HAP-1 (cell line): ENCODE measurements at regions not wholly inside any gene's neighbourhood (a gene's known extent, or its start where the extent isn't known, plus 50 kb on each side); places are given as distances from the start of the nearest gene placed in this dataset.
"Not testable (repeated sequence)": the region's sequence is repeated elsewhere in the genome, so short reads cannot be mapped to it uniquely, and the experiment has no call there.

Source experiments
- DNase-seq, 2 experiments: peaks; one replicate each; pipeline ENCODE4 v3.0.0-alpha.2; 2016 to 2020; ENCODE audit warnings: low spot score in 2 of 2
- H3K27me3 ChIP-seq: fragments of 250-450 bp; sonication (Bioruptor Pico); 2 replicates; pipeline ENCODE4 v1.5.1; 2020; ENCODE audit warnings: low read depth, mild to moderate bottlenecking, moderate library complexity
- H3K36me3 ChIP-seq: fragments of 250-450 bp; sonication (Bioruptor Pico); replicated peaks from 2 replicates; pipeline ENCODE4 v1.5.1; 2020; ENCODE audit warnings: mild to moderate bottlenecking
- H3K4me1 ChIP-seq: fragments of 250-450 bp; sonication (Bioruptor Pico); 2 replicates; pipeline ENCODE4 v1.5.1; 2020; ENCODE audit warnings: mild to moderate bottlenecking
- H3K4me3 ChIP-seq: fragments of 250-450 bp; sonication (Bioruptor Pico); 2 replicates; pipeline ENCODE4 v1.5.1; 2020; ENCODE audit warnings: mild to moderate bottlenecking, moderate library complexity
- H3K9me3 ChIP-seq: fragments of 250-450 bp; sonication (Bioruptor Pico); 2 replicates; pipeline ENCODE4 v1.5.1; 2020; ENCODE audit warnings: mild to moderate bottlenecking, moderate library complexity
- in situ Hi-C: fragments of 300-500 bp; cut with MboI; formaldehyde crosslinking; loops from 3 replicates; pipeline ENCODE4 v1.14.3; 2020; ENCODE audit warnings: low sequenced_read_pairs, inconsistent platforms, mixed read lengths

GRCh38 chr5:99543841-99544240 lies 615.0 kb upstream of the CHD1 start:
- in situ Hi-C loops: no loop called here
- no peaks in the 10 kb centered on the region; the same call in 1 of the 2 replicates for H3K4me1 ChIP-seq
- no peaks in the 10 kb centered on the region for H3K36me3 ChIP-seq
- no peak overlapping the region for H3K4me3 ChIP-seq
- no peaks in the 10 kb centered on the region for H3K27me3 ChIP-seq
- H3K9me3 ChIP-seq: no peaks in the 10 kb centered on the region
- no peak for DNase-seq

- H3K4me3 ChIP-seq, H3K4me1 ChIP-seq, H3K27me3 ChIP-seq, H3K36me3 ChIP-seq, DNase-seq, in situ Hi-C loops, H3K9me3 ChIP-seq: not testable (repeated sequence)
These were observed 605.4 kb upstream of the CHD1 start for GRCh38 chr5:99534241-99534640.

GRCh38 chr5:99521666-99522065 lies 592.9 kb upstream of the CHD1 start:
- H3K9me3 ChIP-seq, DNase-seq, H3K4me3 ChIP-seq, H3K27me3 ChIP-seq, H3K36me3 ChIP-seq, H3K4me1 ChIP-seq, in situ Hi-C loops: not testable (repeated sequence)

GRCh38 chr5:99515864-99516490 lies 587.2 kb upstream of the CHD1 start:
- H3K9me3 ChIP-seq, H3K27me3 ChIP-seq, in situ Hi-C loops, DNase-seq, H3K4me1 ChIP-seq, H3K4me3 ChIP-seq, H3K36me3 ChIP-seq: not testable (repeated sequence)

GRCh38 chr5:99510237-99510866 lies 581.5 kb upstream of the CHD1 start:
- H3K27me3 ChIP-seq, H3K4me3 ChIP-seq, H3K9me3 ChIP-seq, H3K4me1 ChIP-seq, in situ Hi-C loops, H3K36me3 ChIP-seq, DNase-seq: not testable (repeated sequence)

GRCh38 chr5:99509064-99509463 lies 580.3 kb upstream of the CHD1 start:
- DNase-seq, H3K4me3 ChIP-seq, H3K36me3 ChIP-seq, H3K4me1 ChIP-seq, in situ Hi-C loops, H3K9me3 ChIP-seq, H3K27me3 ChIP-seq: not testable (repeated sequence)

- H3K9me3 ChIP-seq, DNase-seq, H3K4me3 ChIP-seq, in situ Hi-C loops, H3K36me3 ChIP-seq, H3K27me3 ChIP-seq, H3K4me1 ChIP-seq: not testable (repeated sequence)
These were observed 566.6 kb upstream of the CHD1 start for GRCh38 chr5:99495456-99495855.

- H3K4me1 ChIP-seq, H3K9me3 ChIP-seq, H3K27me3 ChIP-seq, in situ Hi-C loops, H3K36me3 ChIP-seq, H3K4me3 ChIP-seq, DNase-seq: not testable (repeated sequence)
These were observed 549.6 kb upstream of the CHD1 start for GRCh38 chr5:99478450-99478849.

GRCh38 chr5:99473328-99473727 lies 544.5 kb upstream of the CHD1 start:
- in situ Hi-C loops, H3K9me3 ChIP-seq, H3K4me3 ChIP-seq, H3K4me1 ChIP-seq, H3K27me3 ChIP-seq, H3K36me3 ChIP-seq, DNase-seq: not testable (repeated sequence)

- H3K9me3 ChIP-seq, H3K4me3 ChIP-seq, in situ Hi-C loops, H3K27me3 ChIP-seq, H3K36me3 ChIP-seq, DNase-seq, H3K4me1 ChIP-seq: not testable (repeated sequence)
These were observed 542.9 kb upstream of the CHD1 start for GRCh38 chr5:99471726-99472125.

GRCh38 chr5:99471178-99471577 lies 542.4 kb upstream of the CHD1 start:
- in situ Hi-C loops, DNase-seq, H3K4me3 ChIP-seq, H3K27me3 ChIP-seq, H3K9me3 ChIP-seq, H3K4me1 ChIP-seq, H3K36me3 ChIP-seq: not testable (repeated sequence)

- H3K36me3 ChIP-seq, H3K27me3 ChIP-seq, H3K4me1 ChIP-seq, DNase-seq, H3K9me3 ChIP-seq, H3K4me3 ChIP-seq, in situ Hi-C loops: not testable (repeated sequence)
These were observed 541.8 kb upstream of the CHD1 start for GRCh38 chr5:99470636-99471035.

- H3K4me3 ChIP-seq: no peak overlapping the region
- H3K36me3 ChIP-seq: no peaks in the 10 kb centered on the region
- no peak for DNase-seq
- no peaks in the 10 kb centered on the region for H3K4me1 ChIP-seq
- no peaks in the 10 kb centered on the region for H3K9me3 ChIP-seq
- H3K27me3 ChIP-seq: no peaks in the 10 kb centered on the region
- in situ Hi-C loops: no loop called here
These were observed 531.9 kb upstream of the CHD1 start for GRCh38 chr5:99460701-99461100.

- H3K27me3 ChIP-seq: no peaks in the 10 kb centered on the region
- no peaks in the 10 kb centered on the region for H3K4me1 ChIP-seq
- in situ Hi-C loops: no loop called here
- H3K36me3 ChIP-seq: no peaks in the 10 kb centered on the region
- no peaks in the 10 kb centered on the region for H3K9me3 ChIP-seq
- no peak overlapping the region for H3K4me3 ChIP-seq
- no peak for DNase-seq
These were observed 524.4 kb upstream of the CHD1 start for GRCh38 chr5:99453196-99453595.

GRCh38 chr5:99449786-99450185 lies 521.0 kb upstream of the CHD1 start:
- no peak for DNase-seq
- H3K27me3 ChIP-seq: no peaks in the 10 kb centered on the region
- in situ Hi-C loops: no loop called here
- no peaks in the 10 kb centered on the region for H3K9me3 ChIP-seq
- H3K36me3 ChIP-seq: no peaks in the 10 kb centered on the region
- no peaks in the 10 kb centered on the region for H3K4me1 ChIP-seq
- no peak overlapping the region for H3K4me3 ChIP-seq
